ENCODE measurements at regions not wholly inside any gene's neighbourhood (a gene's known extent, or its start where the extent isn't known, plus 50 kb on each side); places are given as distances from the start of the nearest gene placed in this dataset.
A peak's percentile ranks its signal among the peaks of the same experiment; 100 is the strongest.

GRCh38 chr10:43857206-43857930 lies 208.7 kb upstream of the ZNF32 start:
- Histone ChIP-seq H3K4me3 (ENCODE audit: extremely low read depth in 1 of 4, insufficient read depth in 2 of 4, low read depth in 3 of 4, low read length in 4 of 4) (no peak overlapping the region), H3K27me3 (replicated peaks in 1 of 4; ENCODE audit: control insufficient read depth in 3 of 4, extremely low read depth in 1 of 4, insufficient read depth in 3 of 4, low read length in 3 of 4) (no peaks in the 10 kb centered on the region), H4K8ac (ENCODE audit: extremely low read depth, insufficient read depth, low read length) (no peak overlapping the region), H2AK5ac (ENCODE audit: low read depth, low read length) (no peak overlapping the region), H3K4me2 (ENCODE audit: insufficient read depth in 1 of 2, low read depth in 2 of 2, low read length in 2 of 2) (no peak overlapping the region), H3K18ac (ENCODE audit: extremely low read depth, low read length) (no peak overlapping the region), H2BK20ac (ENCODE audit: low read length) (no peak overlapping the region), H4K91ac (replicated peaks; ENCODE audit: insufficient read length, low read length) (no peak overlapping the region), H2BK12ac (ENCODE audit: low read depth, low read length) (no peak overlapping the region), H3K79me1 (ENCODE audit: low read depth, low read length) (no peaks in the 10 kb centered on the region), H2AFZ (ENCODE audit: low read length) (no peak overlapping the region), H3K79me2 (ENCODE audit: control insufficient read depth in 1 of 2, insufficient read depth in 2 of 2, low read length in 2 of 2) (no peaks in the 10 kb centered on the region), H3K56ac (replicated peaks; ENCODE audit: insufficient read length, low read depth, low read length) (no peak overlapping the region), H2BK5ac (ENCODE audit: low read depth, low read length) (no peak overlapping the region), H3K36me3 (ENCODE audit: control insufficient read depth in 2 of 4, insufficient read depth in 4 of 4, low read length in 3 of 4) (no peaks in the 10 kb centered on the region), H2BK120ac (replicated peaks; ENCODE audit: low read depth, low read length) (no peak overlapping the region), H4K5ac (ENCODE audit: insufficient read length, low read depth, low read length) (no peak overlapping the region), H3K27ac (ENCODE audit: low read depth, low read length) (no peak overlapping the region), H3K14ac (ENCODE audit: insufficient read length) (no peak overlapping the region), H3K23me2 (ENCODE audit: low read depth, low read length) (no peaks in the 10 kb centered on the region; the same call in 1 of the 2 replicates), H4K20me1 (replicated peaks in 1 of 2; ENCODE audit: control insufficient read depth in 1 of 2, insufficient read depth in 2 of 2, low read length in 2 of 2) (no peaks in the 10 kb centered on the region), H3K23ac (ENCODE audit: insufficient read length) (no peak overlapping the region), H3K4me1 (replicated peaks in 1 of 4; ENCODE audit: control insufficient read depth in 3 of 4, insufficient read depth in 4 of 4, low read length in 3 of 4) (no peaks in the 10 kb centered on the region), H3K4ac (replicated peaks; ENCODE audit: insufficient read length, low read depth, low read length) (no peak overlapping the region), H3K9ac (replicated peaks in 1 of 4; ENCODE audit: extremely low read depth in 1 of 4, low read depth in 3 of 4, low read length in 3 of 4) (no peak overlapping the region), H2BK15ac (ENCODE audit: low read length) (no peak overlapping the region), H3K9me3 (ENCODE audit: insufficient read depth in 2 of 2, low read depth in 1 of 2, low read length in 1 of 2) (no peaks in the 10 kb centered on the region)
- 95% methylated on average over 6 of the region's 6 CpGs; no CpG with 5 or more reads in 1 of the 2 experiments for WGBS, 2 experiments (ENCODE audit: extremely low coverage in 1 of 2, insufficient coverage in 1 of 2, insufficient read length in 1 of 2, insufficient replicate concordance in 2 of 2, low coverage in 1 of 2, low lambda C conversion rate in 2 of 2, missing lambda C conversion rate in 1 of 2)
- TF ChIP-seq KDM4A (IDR thresholded peaks at IDR 0.05; ENCODE audit: low read depth, low read length, severe bottlenecking) (no peak), GABPA (IDR thresholded peaks at IDR 0.05; ENCODE audit: borderline replicate concordance, insufficient read depth, low read length) (no peak), SUZ12 (IDR thresholded peaks at IDR 0.05; ENCODE audit: low read length) (no peak), SAP30 (IDR thresholded peaks at IDR 0.05; ENCODE audit: insufficient read depth, insufficient replicate concordance, low read length) (no peak), MAX (IDR thresholded peaks at IDR 0.05) (no peak), TEAD4 (IDR thresholded peaks at IDR 0.05; ENCODE audit: low read depth, low read length) (no peak), ZNF274 (IDR thresholded peaks at IDR 0.05; ENCODE audit: borderline replicate concordance, extremely low read depth, low read length) (no peak)
- FAIRE-seq (no peak), DNase-seq (ENCODE audit: low read depth in 1 of 2, low spot score in 2 of 2) (peak in 1 of 2 experiments; percentile 19)
- ChIA-PET CTCF (ENCODE audit: partially characterized antibody) (no interaction called here), POLR2A (ENCODE audit: partially characterized antibody) (no interaction called here)

All from H1 (cell line).